ENCODE measurements at regions not wholly inside any gene's neighbourhood (a gene's known extent, or its start where the extent isn't known, plus 50 kb on each side); places are given as distances from the start of the nearest gene placed in this dataset.
A peak's percentile ranks its signal among the peaks of the same experiment; 100 is the strongest.

GRCh38 chr9:108211411-108211955, 644.3 kb downstream of the ACTL7B start:
- no peak for DNase-seq

DNA sequence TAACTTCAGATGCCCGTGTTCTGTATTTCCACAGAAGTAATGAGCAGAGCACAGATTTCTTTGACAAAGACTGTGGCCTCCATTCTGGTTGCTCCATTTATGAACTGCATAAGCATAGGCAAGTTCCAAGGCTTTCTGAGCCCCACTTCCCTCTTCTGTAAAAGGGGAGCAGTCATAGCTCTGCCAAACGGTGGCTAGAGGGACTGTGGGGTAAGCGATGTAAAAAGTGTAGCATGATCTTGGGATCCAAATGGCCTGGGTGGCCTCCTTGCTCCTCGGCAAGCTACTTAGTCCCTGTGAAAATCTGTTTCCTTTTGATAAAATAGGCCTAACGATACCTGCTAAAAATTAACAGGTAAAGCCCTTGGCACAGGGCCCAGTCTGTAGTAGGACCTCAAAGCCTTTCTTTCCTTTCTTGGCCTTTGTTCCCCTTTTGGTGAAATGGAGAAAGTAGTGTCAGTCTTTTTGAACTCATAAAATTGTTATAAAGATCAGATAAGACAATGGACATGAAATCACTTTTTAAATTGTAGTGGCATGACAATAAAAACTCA, 646.6 kb downstream of the ACTL7B start:
- no peak for DNase-seq

- peak; percentile 61 for DNase-seq
Measured at GRCh38 chr9:108207561-108208165, 648.1 kb downstream of the ACTL7B start.

- DNase-seq, result no peak
Measured at GRCh38 chr9:108205276-108205675, 650.5 kb downstream of the ACTL7B start.

DNA sequence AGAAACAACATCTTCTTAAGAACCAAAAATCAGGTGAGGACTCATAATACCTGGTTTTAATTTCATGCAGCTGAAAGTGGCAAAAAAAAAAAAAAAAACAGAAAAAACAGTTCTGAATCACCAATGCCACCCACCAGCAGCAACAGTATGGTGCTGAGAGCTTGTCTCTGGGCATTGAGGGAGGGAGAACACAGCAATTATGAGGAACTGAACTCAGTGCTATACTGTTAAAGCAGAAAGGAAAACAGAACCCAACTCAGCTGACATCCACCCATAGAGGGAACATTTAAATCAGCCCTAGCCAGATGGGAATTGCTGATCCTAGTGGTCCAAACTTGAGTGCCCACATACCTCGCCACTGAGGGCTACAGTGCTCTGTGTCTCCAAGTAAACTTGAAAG, 657.9 kb downstream of the ACTL7B start:
- DNase-seq, result no peak

DNA sequence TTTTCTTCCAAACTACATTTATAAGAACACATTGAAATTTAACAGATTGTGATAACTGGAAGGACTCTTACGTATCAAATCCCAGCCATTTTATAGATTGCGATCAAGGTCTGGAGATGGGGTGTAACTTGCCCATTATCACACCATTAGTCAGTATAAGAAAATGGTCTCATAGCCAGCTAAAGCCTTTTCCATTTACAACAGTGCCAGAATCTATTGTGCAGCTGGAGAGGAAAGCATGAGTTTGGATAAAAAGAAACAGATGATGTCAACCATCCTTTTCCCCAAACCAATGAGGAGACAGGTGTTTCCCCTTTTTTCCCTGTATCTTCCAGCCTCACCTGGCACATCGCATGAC, 658.8 kb downstream of the ACTL7B start:
- no peak for DNase-seq

- DNase-seq, result no peak
Measured at GRCh38 chr9:108196332-108197007, 659.3 kb downstream of the ACTL7B start.

DNA sequence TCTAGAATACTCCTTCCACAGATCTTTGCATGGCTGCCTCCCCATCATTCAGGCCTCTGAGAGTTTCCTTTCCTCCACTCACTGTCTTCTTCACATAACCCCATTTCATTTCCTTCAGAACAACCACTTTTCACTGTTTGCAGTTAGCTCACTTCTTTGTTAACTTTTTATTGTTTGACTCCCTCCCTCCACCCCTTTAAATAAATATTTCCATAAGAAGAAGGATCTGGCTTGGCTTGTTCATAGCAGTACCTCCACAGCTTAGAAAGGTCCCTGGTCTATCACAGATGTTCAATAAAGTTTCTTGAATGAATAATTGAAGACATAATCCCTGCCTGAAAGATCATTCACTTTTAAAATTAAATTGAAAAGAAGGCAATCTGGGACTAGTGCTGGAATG, 661.6 kb downstream of the ACTL7B start:
- DNase-seq, result no peak

DNA sequence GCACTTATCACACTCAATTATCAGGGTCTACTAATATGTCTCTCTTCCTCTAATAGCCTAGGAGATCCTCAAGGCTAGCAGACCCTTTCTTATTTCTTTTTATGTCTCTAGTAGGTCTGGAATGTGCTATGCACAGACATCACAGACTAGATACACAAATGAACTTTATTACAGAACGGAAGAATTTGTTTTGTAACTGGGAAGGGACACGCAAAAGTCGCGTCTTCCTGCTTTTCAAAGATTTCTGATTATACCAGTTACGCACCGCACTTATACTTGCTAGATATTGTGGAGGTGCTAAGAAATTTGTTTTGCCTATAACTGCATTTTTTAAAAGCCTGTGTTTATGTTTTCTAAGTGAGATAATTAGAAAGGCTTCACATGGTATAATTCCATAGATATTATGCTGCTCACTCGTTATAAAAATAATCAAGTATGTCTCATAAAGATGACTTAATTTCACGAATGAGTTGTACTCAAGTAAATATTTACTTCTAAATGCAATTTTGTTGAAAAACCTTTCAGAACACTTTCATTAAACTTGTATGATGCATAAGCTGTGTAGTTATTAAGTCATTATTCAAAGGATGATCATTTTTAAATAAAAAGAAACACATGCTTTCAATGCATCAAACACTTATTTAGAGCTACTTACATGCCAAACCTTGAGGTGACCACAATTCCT, 662.6 kb downstream of the ACTL7B start:
- DNase-seq, result no peak

- DNase-seq, result no peak
Measured at GRCh38 chr9:108191065-108191464, 664.7 kb downstream of the ACTL7B start.

- DNase-seq, result no peak
Measured at GRCh38 chr9:108188976-108189375, 666.8 kb downstream of the ACTL7B start.

GRCh38 chr9:108188482-108188881, 667.3 kb downstream of the ACTL7B start:
- DNase-seq, result no peak

GRCh38 chr9:108186642-108187395, 669.0 kb downstream of the ACTL7B start:
- peak; percentile 23 for DNase-seq

DNA sequence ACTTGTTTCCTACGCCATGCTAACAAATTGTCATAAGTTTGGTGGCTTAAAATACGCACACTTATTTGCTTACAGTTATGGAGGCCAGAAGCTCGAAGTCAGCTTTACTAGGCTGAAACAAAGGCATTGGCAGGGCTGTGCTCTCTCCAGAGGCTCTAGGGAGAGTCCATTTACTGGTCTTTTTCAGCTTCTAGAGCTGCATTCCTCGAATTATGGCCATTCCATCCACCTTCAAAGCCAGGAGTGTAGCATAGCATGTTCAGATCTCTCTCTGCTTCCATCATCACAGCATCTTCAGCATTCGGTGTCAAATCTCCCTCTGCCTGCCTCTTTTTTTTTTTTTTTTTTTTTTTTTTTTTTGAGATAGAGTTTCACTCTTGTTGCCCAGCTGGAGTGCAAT, 670.2 kb downstream of the ACTL7B start:
- no peak for DNase-seq

GRCh38 chr9:108184941-108185340, 670.8 kb downstream of the ACTL7B start:
- DNase-seq, result no peak

GRCh38 chr9:108184009-108184408, 671.8 kb downstream of the ACTL7B start:
- DNase-seq, result no peak

GRCh38 chr9:108182950-108183381, 672.8 kb downstream of the ACTL7B start:
- no peak for DNase-seq

GRCh38 chr9:108182270-108182669, 673.5 kb downstream of the ACTL7B start:
- no peak for DNase-seq

- no peak for DNase-seq
Measured at GRCh38 chr9:108181441-108181840, 674.3 kb downstream of the ACTL7B start.

DNA sequence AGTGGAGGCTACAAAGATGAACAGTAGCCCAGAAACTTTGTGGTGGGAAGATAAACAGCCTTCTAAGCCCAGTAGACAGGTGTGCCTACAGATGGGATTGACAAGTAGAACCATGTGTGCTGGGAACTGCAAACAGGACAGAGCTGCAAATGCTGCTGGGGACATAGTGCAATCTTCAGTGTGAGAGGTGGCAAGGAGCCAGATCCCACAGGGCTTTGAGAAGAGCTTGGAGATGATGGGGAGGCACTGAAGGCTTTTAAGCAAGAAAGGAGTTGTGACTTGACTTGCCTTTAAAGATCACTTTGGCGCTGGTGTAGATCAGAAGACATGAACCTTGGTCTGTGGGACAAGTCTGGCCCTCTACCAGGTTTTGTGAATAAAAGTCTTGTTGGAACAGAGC, 675.2 kb downstream of the ACTL7B start:
- DNase-seq, result no peak

DNA sequence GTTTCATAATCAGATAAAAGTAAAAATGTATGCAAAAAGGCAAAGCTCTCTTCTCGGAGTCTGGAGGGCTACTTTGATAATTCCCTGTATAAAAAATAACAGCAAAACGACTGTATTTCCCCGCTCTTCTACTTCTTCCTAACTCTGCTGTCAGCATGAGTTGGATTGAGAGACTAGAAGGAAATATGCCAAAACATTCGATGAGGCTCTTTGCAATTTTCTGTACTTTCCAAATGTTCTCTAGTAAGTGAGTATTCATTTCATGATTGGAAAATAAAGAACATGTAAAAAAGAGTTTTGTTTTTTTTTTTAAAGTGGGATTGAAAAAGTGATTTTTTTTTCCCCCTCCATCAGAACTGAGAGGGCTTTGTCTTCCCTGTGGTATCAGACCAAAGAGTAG, 677.5 kb downstream of the ACTL7B start:
- DNase-seq, result no peak

GRCh38 chr9:108168236-108168850, 678.8 kb upstream of the KLF4 start:
- DNase-seq, result no peak
